Stimulated activated CD4-positive, alpha-beta T cell treated with anti-CD3 and anti-CD28 coated beads, Interleukin-1b, Interleukin-23, amount 100 ng/mL, for 48 hours (primary cell): ENCODE measurements at regions not wholly inside any gene's neighbourhood (a gene's known extent, or its start where the extent isn't known, plus 50 kb on each side); places are given as distances from the start of the nearest gene placed in this dataset.
"Not testable (repeated sequence)": the region's sequence is repeated elsewhere in the genome, so short reads cannot be mapped to it uniquely, and the experiment has no call there.

ENCODE experiments used
- DNase-seq: peaks from one replicate; pipeline ENCODE4 v3.0.0-alpha.2; 2020

- DNase-seq = no peak
Measured at GRCh38 chrX:130467936-130468335, 66.1 kb downstream of the RBMX2 start.

- DNase-seq = no peak
Measured at GRCh38 chrX:130468395-130468923, 66.7 kb downstream of the RBMX2 start.

- no peak for DNase-seq
Measured at GRCh38 chrX:130482871-130483270, 81.1 kb downstream of the RBMX2 start.

GRCh38 chrX:130485870-130486269 is 84.1 kb downstream of the RBMX2 start:
- DNase-seq = no peak

GRCh38 chrX:130495502-130495901 is 93.7 kb downstream of the RBMX2 start:
- DNase-seq = not testable (repeated sequence)

GRCh38 chrX:130497531-130497930 is 95.7 kb downstream of the RBMX2 start:
- DNase-seq = no peak

GRCh38 chrX:130498653-130499274 is 97.0 kb downstream of the RBMX2 start:
- no peak for DNase-seq

GRCh38 chrX:130502016-130502570 is 100.3 kb downstream of the RBMX2 start:
- no peak for DNase-seq

- DNase-seq = no peak
Measured at GRCh38 chrX:130504019-130504418, 102.2 kb downstream of the RBMX2 start.

GRCh38 chrX:130507015-130507414 is 105.2 kb downstream of the RBMX2 start:
- no peak for DNase-seq

GRCh38 chrX:130512534-130512933 is 110.7 kb downstream of the RBMX2 start:
- not testable (repeated sequence) for DNase-seq

GRCh38 chrX:130516123-130516522 is 114.3 kb downstream of the RBMX2 start:
- DNase-seq = no peak

- no peak for DNase-seq
Measured at GRCh38 chrX:130523460-130524394, 121.9 kb downstream of the RBMX2 start.

GRCh38 chrX:130524476-130525194 is 122.8 kb downstream of the RBMX2 start:
- DNase-seq = no peak

GRCh38 chrX:130529531-130529930 is 127.7 kb downstream of the RBMX2 start:
- DNase-seq = no peak

- no peak for DNase-seq
Measured at GRCh38 chrX:130531066-130531465, 129.3 kb downstream of the RBMX2 start.

- DNase-seq = peak; percentile 43
Measured at GRCh38 chrX:130539721-130540321, 138.0 kb downstream of the RBMX2 start.

- DNase-seq = no peak
Measured at GRCh38 chrX:130543603-130544325, 142.0 kb downstream of the RBMX2 start.

- DNase-seq = no peak
Measured at GRCh38 chrX:130545796-130546195, 144.0 kb downstream of the RBMX2 start.

- not testable (repeated sequence) for DNase-seq
Measured at GRCh38 chrX:130549382-130549781, 147.6 kb downstream of the RBMX2 start.

- no peak for DNase-seq
Measured at GRCh38 chrX:130550351-130550750, 148.6 kb downstream of the RBMX2 start.
